ENCODE measurements at regions not wholly inside any gene's neighbourhood (a gene's known extent, or its start where the extent isn't known, plus 50 kb on each side); places are given as distances from the start of the nearest gene placed in this dataset.
"Not testable (repeated sequence)": the region's sequence is repeated elsewhere in the genome, so short reads cannot be mapped to it uniquely, and the experiment has no call there.

- Mint-ChIP-seq H3K4me1 (ENCODE audit: low read depth) (no peaks in the 10 kb centered on the region), H3K36me3 (ENCODE audit: low read depth) (no peaks in the 10 kb centered on the region), H3K4me3 (ENCODE audit: unreplicated experiment) (no peak overlapping the region), H3K27me3 (ENCODE audit: low read depth) (no peaks in the 10 kb centered on the region), H3K9me3 (ENCODE audit: low read depth) (peaks cover 77% of the 10 kb centered on the region), H3K27ac (ENCODE audit: unreplicated experiment) (no peak overlapping the region)
- TF ChIP-seq CTCF (IDR thresholded peaks at IDR 0.05): no peak
- no peak for DNase-seq (ENCODE audit: low spot score)
These were observed 69.6 kb upstream of the ZNF98 start for GRCh38 chr19:22491746-22492145.

- not testable (repeated sequence) for H3K4me3 Mint-ChIP-seq (ENCODE audit: unreplicated experiment); H3K36me3 Mint-ChIP-seq (ENCODE audit: low read depth); H3K27me3 Mint-ChIP-seq (ENCODE audit: low read depth); DNase-seq (ENCODE audit: low spot score); H3K4me1 Mint-ChIP-seq (ENCODE audit: low read depth); H3K27ac Mint-ChIP-seq (ENCODE audit: unreplicated experiment)
- H3K9me3 Mint-ChIP-seq (ENCODE audit: low read depth): peaks cover 75% of the 10 kb centered on the region
These were observed 61.4 kb upstream of the ZNF98 start for GRCh38 chr19:22483514-22483913.

GRCh38 chr19:22472180-22472637, 50.1 kb upstream of the ZNF98 start:
- TF ChIP-seq CTCF (IDR thresholded peaks at IDR 0.05): no peak
- DNase-seq (ENCODE audit: low spot score): no peak
- no peak overlapping the region for H3K27ac Mint-ChIP-seq (ENCODE audit: unreplicated experiment)
- H3K9me3 Mint-ChIP-seq (ENCODE audit: low read depth): peaks cover 77% of the 10 kb centered on the region
- no peak overlapping the region for H3K4me3 Mint-ChIP-seq (ENCODE audit: unreplicated experiment)
- H3K4me1 Mint-ChIP-seq (ENCODE audit: low read depth): no peaks in the 10 kb centered on the region
- peaks cover 10% of the 10 kb centered on the region for H3K36me3 Mint-ChIP-seq (ENCODE audit: low read depth)
- no peaks in the 10 kb centered on the region for H3K27me3 Mint-ChIP-seq (ENCODE audit: low read depth)
